Thyroid gland (tissue), 4 donors: ENCODE measurements at regions not wholly inside any gene's neighbourhood (a gene's known extent, or its start where the extent isn't known, plus 50 kb on each side); places are given as distances from the start of the nearest gene placed in this dataset.

Experiments used
- DNase-seq, 2 donors: peaks; one replicate each; pipeline ENCODE4 v3.0.0-alpha.2; 2019
- H3K27ac ChIP-seq, 3 donors: fragments of 200-600 bp; sonication (generic); 1 replicate in 2 of 3; 2 replicates in 1 of 3; pipeline ENCODE4 v1.5.1; 2016 to 2019; ENCODE audit warnings: mild to moderate bottlenecking in 1 of 3, moderate library complexity in 1 of 3
- H3K27me3 ChIP-seq: fragments of 200-600 bp; sonication (generic); one replicate; pipeline ENCODE4 v1.5.1; 2019
- H3K36me3 ChIP-seq, 2 donors: fragments of 200-600 bp; sonication (generic); one replicate each; pipeline ENCODE4 v1.5.1; 2016 to 2019
- H3K4me1 ChIP-seq, 2 donors: fragments of 200-600 bp; sonication (generic); one replicate each; pipeline ENCODE4 v1.5.1; 2017 to 2019
- H3K4me3 ChIP-seq, 3 donors: fragments of 200-600 bp; sonication (generic); replicated peaks in 1 of 3; 1 replicate in 2 of 3; 2 replicates in 1 of 3; pipeline ENCODE4 v1.5.1; 2016; ENCODE audit warnings: mild to moderate bottlenecking in 1 of 3
- H3K9me3 ChIP-seq: fragments of 200-600 bp; sonication (generic); one replicate; pipeline ENCODE4 v1.5.1; 2017
- POLR2A ChIP-seq, 2 donors: fragments of 450-650 bp; IDR thresholded peaks; one replicate each; pipeline ENCODE4 v1.6.1; 2017; ENCODE audit warnings: antibody characterized with exemption in 2 of 2, mild to moderate bottlenecking in 2 of 2, moderate library complexity in 1 of 2
- WGBS, 2 donors: methylation state at CpG; one replicate each; pipeline ENCODE4 v1.1.5; 2017; 5-methylcytosine and 5-hydroxymethylcytosine counted together
- intact Hi-C: fragments of 100-400 bp; cut with DNase I; formaldehyde crosslinking; loops from one replicate; pipeline ENCODE4 v1.15.1; 2023
- TF ChIP-seq, protein P1 (sequence below), 6 experiments: fragments of 200-600 bp in 3 of 6; fragments of 450-650 bp in 3 of 6; sonication (generic) in 3 of 6; IDR thresholded peaks; one replicate each; pipeline ENCODE4 v1.5.1; 2016 to 2019; ENCODE audit warnings: antibody characterized with exemption in 6 of 6, mild to moderate bottlenecking in 2 of 6, inconsistent platforms in 1 of 6, moderate library complexity in 1 of 6

DNA sequence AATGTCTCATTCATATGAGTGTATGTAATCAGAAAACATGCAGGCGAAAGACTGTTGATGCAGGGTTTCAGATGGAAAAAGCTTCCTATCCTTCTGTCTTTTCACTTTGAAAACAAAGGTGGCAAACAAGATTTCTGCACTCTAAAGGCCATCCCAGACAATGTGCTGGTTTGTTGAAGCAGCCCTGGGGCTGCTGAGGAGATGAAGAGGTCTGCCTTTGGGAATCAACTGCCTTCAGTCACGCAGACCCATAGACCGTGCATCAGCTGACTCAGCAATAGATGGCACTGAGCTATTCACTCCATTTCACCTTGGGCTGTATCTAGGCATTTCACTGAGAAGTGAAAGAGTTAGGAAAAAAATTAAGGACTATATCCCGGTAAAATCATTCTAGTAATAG, 60.5 kb upstream of the C5orf46 start:
- TF ChIP-seq POLR2A (IDR thresholded peaks at IDR 0.05), result no peak
- TF ChIP-seq, protein P1, sequence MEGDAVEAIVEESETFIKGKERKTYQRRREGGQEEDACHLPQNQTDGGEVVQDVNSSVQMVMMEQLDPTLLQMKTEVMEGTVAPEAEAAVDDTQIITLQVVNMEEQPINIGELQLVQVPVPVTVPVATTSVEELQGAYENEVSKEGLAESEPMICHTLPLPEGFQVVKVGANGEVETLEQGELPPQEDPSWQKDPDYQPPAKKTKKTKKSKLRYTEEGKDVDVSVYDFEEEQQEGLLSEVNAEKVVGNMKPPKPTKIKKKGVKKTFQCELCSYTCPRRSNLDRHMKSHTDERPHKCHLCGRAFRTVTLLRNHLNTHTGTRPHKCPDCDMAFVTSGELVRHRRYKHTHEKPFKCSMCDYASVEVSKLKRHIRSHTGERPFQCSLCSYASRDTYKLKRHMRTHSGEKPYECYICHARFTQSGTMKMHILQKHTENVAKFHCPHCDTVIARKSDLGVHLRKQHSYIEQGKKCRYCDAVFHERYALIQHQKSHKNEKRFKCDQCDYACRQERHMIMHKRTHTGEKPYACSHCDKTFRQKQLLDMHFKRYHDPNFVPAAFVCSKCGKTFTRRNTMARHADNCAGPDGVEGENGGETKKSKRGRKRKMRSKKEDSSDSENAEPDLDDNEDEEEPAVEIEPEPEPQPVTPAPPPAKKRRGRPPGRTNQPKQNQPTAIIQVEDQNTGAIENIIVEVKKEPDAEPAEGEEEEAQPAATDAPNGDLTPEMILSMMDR (IDR thresholded peaks at IDR 0.05), result no peak
- intact Hi-C loops, result no loop called here
- Histone ChIP-seq H3K4me1 (no peaks in the 10 kb centered on the region), H3K27me3 (no peaks in the 10 kb centered on the region), H3K36me3 (no peaks in the 10 kb centered on the region), H3K9me3 (no peaks in the 10 kb centered on the region), H3K27ac (no peak overlapping the region), H3K4me3 (no peak overlapping the region)
- DNase-seq, result no peak
- WGBS, 2 donors, result 86 to 87% methylated on average over 4 of the region's 4 CpGs

DNA sequence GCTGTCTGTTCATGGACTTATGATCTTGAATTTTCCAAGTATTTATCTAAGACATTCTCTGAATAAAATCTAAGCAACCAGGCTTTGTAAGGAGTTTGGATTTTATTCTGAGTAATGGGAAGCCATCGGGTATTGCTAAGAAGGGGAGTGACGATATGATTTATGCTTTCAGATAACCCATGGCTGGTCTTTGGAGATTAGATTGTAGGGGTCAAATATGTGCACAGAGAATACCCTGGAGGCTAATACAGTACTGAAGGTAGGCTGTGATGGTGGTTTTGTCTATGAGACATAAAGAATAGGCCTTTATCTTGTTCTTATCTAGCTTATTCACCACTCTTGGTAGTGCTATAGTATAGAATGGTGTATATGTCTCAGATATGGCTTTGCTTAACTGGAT, 60.0 kb upstream of the C5orf46 start:
- no peak for DNase-seq
- H3K36me3 ChIP-seq, result no peaks in the 10 kb centered on the region
- no peaks in the 10 kb centered on the region for H3K27me3 ChIP-seq
- no peak overlapping the region for H3K4me3 ChIP-seq
- 79 to 90% methylated on average over 2 of the region's 2 CpGs for WGBS, 2 donors
- H3K4me1 ChIP-seq, result no peaks in the 10 kb centered on the region
- no peak overlapping the region for H3K27ac ChIP-seq
- TF ChIP-seq POLR2A (IDR thresholded peaks at IDR 0.05), result no peak
- TF ChIP-seq, protein P1 (IDR thresholded peaks at IDR 0.05), result no peak
- intact Hi-C loops, result no loop called here
- H3K9me3 ChIP-seq, result no peaks in the 10 kb centered on the region

DNA sequence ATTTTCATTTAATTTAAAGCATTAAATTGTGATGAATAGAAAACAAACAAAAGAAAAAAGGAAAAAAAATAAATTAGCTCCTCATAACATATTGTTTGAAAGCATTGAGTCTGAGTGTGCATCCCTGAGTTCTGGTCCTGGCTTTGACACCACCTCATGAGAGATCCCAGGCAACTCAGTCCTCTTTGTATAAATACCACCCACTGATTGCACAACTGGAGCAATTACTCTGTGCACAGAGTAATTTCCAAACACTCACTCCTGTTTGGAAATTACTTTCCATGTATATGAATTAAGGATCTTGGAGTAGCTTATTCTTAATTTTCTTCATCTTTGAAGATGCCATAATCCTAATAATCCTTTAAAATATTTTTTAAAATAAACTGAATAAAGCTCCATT, 59.4 kb upstream of the C5orf46 start:
- no peak for DNase-seq
- H3K9me3 ChIP-seq, result no peaks in the 10 kb centered on the region
- H3K27me3 ChIP-seq, result no peaks in the 10 kb centered on the region
- H3K27ac ChIP-seq, result no peak overlapping the region
- TF ChIP-seq, protein P1 (IDR thresholded peaks at IDR 0.05), result no peak
- TF ChIP-seq POLR2A (IDR thresholded peaks at IDR 0.05), result no peak
- no peak overlapping the region for H3K4me3 ChIP-seq
- no peaks in the 10 kb centered on the region for H3K36me3 ChIP-seq
- intact Hi-C loops, result no loop called here
- no peaks in the 10 kb centered on the region for H3K4me1 ChIP-seq

DNA sequence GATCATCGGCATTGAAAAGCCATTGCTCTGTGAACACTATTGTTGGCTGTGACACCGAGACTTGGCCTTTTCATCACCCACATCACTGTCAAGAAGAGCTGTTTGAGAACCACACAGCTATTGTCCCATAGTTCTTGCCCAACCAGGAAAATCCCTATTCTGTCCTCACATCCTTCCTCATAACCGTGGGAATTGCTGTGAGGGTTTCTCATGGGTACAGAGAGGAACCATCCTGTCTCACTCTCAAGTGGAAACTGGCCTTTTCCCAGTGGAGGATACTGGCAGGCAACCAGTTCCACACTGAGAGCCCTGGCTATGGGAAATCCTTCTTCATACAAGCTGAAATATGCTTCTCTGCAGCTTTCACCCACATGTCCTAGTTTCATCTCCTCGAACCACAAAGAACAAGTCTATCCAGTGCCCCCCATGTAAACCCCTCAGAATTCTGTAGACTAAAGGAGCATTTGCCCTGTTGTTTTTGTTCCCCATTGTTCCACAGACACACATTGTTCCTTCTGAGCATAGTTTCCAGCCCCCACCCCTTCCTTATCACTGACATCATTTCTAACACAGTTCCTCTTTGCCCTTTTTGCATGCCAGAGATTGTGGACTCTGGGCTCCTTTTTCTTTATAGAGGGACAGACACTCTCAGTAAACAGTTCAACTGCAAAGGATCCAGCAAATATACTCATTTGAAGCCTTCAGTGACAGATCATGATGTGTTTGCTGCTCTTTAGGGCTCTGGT, 57.8 kb upstream of the C5orf46 start:
- Histone ChIP-seq H3K9me3 (no peaks in the 10 kb centered on the region), H3K27me3 (no peaks in the 10 kb centered on the region), H3K4me1 (no peaks in the 10 kb centered on the region), H3K36me3 (no peaks in the 10 kb centered on the region), H3K27ac (peak overlapping the region in 1 of 3 donors; percentile 37), H3K4me3 (no peak overlapping the region)
- no peak for TF ChIP-seq POLR2A (IDR thresholded peaks at IDR 0.05)
- TF ChIP-seq, protein P1 (IDR thresholded peaks at IDR 0.05), result no peak
- intact Hi-C loops, result no loop called here
- 30 to 47% methylated on average over 4 of the region's 4 CpGs for WGBS, 2 donors
- peak; percentile 2 to 17 for DNase-seq

DNA sequence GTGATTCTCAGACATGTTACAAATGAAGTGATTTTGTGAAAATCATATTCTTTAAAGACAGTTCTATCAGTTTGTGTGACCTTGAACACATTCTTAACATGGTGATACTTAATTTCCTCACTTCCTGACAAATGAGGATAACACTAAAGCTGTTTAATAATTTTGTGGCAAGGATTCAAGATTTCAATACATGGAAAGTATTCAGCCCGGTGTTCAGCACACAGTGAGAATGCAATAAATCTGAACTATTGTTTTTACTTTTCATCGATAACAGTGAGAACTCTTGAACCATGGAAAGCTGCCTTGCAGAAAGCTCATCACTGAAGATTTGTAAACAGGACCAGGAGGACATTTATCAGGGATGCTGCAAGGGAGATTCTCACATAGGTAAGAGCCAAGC, 57.1 kb upstream of the C5orf46 start:
- Histone ChIP-seq H3K4me1 (no peaks in the 10 kb centered on the region), H3K27me3 (no peaks in the 10 kb centered on the region), H3K9me3 (no peaks in the 10 kb centered on the region), H3K4me3 (no peak overlapping the region), H3K36me3 (no peaks in the 10 kb centered on the region), H3K27ac (peak overlapping the region in 2 of 3 donors; percentile 8 to 37)
- intact Hi-C loops, result no loop called here
- DNase-seq, result no peak
- TF ChIP-seq, protein P1 (IDR thresholded peaks at IDR 0.05), result no peak
- no peak for TF ChIP-seq POLR2A (IDR thresholded peaks at IDR 0.05)
- 63 to 66% methylated on average over 2 of the region's 2 CpGs for WGBS, 2 donors
